HK-2 (cell line): ENCODE measurements at regions not wholly inside any gene's neighbourhood (a gene's known extent, or its start where the extent isn't known, plus 50 kb on each side); places are given as distances from the start of the nearest gene placed in this dataset.

ENCODE experiments used
- DNase-seq: peaks from one replicate; pipeline ENCODE4 v3.0.0-alpha.2; 2018; ENCODE audit not compliant: unreplicated experiment

DNA sequence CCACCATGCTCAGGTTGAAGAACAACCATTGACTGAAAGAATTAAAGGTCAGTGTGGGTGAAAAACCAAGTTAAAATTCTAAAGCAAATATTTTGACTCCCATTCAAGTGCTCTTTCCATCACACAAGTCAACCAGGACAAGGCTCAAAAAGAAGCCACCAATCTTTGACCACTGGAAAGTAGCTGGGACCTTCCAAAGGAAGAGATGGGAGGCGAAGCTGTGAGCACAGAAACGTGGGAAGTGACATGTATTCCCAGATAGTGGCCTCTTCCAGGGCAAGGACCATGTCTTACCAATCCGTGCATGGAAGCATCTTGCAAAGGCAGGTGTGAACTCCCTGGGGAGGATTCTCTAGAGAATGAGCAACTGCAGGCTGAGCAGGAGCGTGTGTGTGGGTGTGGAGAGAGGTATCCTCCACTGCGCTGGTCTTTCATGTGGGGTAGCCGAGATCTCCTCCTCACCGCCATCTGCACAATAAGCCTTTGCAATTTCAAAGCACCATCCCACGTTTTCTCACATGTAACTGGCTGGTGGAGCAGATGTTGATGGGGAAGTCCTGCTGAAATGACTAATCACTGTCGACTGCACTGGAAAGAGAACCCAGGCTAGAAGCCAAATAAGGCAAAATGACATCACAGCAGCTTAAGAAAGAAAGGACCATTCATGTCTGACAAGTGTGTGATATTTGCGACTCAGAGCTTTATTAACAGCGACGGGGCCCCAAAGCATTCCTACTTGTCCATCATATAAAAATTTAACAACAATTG lies 189.4 kb upstream of the RREB1 start:
- DNase-seq = no peak

GRCh38 chr6:6919173-6919572 lies 188.6 kb upstream of the RREB1 start:
- DNase-seq = no peak

GRCh38 chr6:6920114-6920986 lies 187.4 kb upstream of the RREB1 start:
- DNase-seq = no peak

DNA sequence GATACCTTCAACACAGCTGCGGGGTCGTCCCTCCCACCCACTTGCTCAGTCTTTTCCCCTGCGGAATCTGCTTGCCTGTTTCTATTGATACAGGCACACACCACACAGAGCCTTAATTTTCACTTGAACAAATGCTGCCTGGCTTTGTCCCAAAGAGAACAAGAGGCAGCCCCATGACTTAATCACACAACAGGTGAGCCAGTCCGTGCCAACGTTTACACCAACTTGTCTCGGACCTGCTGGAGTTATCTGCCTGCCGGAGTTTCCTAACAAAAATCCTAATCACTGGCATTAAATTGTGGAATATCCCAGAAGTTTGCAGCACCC lies 186.8 kb upstream of the RREB1 start:
- no peak for DNase-seq

GRCh38 chr6:6922166-6922565 lies 185.6 kb upstream of the RREB1 start:
- no peak for DNase-seq

DNA sequence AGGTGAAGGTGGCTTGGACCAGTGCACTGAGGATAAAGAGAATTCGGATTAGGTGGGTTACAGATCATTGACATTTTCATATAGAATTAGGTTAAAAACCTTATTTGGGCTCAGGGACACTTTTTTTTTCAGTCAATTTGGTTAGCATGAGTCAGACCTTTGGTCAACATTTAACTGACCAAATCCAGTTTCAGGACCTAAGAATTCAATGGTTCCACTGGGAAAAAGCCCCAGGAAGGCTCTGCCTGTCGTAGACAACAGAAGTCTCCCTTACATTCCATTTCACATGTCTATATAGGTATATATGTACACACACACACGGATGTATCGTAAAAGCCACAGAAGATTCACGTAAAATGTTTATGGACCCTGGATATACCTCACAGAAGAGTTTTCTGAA lies 184.2 kb upstream of the RREB1 start:
- DNase-seq = no peak

GRCh38 chr6:6924708-6925107 lies 183.1 kb upstream of the RREB1 start:
- no peak for DNase-seq

- DNase-seq = no peak
These were observed 182.2 kb upstream of the RREB1 start for GRCh38 chr6:6925391-6926164.

- no peak for DNase-seq
These were observed 180.9 kb upstream of the RREB1 start for GRCh38 chr6:6926856-6927255.

DNA sequence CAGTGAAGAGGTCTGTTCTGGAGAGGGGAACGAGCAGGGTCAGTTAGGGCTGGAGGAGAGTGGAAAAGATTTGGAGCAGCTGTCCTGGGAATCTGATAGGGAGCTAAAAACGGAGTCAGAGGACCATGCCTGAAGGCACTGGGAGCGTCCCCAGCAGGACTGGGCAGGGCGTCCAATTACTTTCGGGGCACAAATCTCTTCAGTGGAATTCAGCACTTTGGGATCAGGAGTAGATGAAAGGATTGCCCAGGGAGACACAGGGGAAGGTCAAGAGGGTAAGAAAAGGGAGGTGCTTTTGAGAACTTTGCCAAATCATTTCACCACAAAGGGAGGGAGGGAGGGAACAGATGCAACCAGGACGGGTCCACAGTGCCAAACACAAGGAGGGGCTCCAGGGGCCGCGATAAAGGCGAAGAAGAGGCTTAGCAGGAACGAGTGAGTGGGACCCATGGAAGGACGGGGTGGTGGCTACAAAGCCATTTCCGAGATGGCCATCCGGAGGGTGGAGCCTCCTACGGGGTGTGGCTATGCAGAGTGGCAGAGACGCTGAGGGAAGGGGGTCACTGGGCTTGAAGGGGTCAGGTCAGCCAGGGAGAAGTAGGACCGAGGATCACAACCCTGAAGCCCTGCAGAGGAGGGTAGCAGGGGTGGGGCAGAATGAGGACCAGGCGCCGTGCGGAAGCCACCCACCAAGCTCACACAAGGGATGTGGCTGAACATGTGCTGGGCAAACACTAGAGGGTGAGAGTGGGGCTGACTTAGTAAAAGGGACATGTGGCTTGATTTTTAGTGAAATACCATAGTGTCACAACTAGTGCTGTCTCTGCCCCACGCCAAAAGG lies 180.0 kb upstream of the RREB1 start:
- DNase-seq = no peak

DNA sequence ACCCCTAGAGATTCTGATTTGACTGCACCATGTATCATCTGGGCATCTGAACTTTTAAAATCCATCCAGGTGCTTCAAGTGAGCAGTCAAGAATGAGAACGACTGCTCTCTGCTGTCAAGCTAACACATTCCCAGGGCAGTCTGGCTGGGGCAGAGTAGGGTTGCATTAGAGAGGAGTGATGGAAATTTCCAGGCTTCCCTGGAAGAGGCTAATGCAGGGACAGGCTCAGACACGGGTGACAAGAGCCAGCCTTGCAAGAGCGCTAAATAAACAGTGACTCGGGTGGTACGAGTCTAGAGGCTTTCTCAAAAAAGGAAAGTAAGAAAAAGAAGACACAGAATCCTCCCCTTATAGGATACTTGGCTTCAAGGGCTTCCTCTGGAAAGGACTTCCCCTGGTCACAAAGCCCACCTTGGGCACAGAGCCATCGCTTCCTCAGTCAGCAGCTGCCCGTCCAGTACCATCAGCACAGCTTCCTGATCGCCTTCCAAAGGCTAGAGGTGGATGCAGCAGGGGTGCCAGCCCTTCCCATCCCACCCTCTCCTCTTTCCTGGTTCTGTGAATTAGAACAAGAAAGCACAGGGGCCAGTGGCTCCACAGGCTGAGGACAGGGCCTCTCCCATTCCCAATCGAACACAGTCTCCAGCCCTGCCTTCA lies 177.4 kb upstream of the RREB1 start:
- no peak for DNase-seq

- DNase-seq = no peak
These were observed 176.4 kb upstream of the RREB1 start for GRCh38 chr6:6931071-6932025.

DNA sequence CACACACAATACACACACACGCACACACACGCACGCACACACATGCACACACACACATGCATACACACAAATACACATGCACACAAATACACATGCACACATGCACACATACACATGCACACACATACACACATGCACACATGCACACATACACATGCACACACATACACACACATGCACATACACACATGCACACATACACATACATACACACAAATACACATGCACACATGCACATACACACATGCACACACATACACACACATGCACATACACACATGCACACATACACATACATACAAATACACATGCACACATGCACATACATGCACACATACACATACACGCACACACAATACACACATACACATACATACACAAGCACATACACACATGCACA lies 175.4 kb upstream of the RREB1 start:
- no peak for DNase-seq

GRCh38 chr6:6932968-6933367 lies 174.8 kb upstream of the RREB1 start:
- no peak for DNase-seq

DNA sequence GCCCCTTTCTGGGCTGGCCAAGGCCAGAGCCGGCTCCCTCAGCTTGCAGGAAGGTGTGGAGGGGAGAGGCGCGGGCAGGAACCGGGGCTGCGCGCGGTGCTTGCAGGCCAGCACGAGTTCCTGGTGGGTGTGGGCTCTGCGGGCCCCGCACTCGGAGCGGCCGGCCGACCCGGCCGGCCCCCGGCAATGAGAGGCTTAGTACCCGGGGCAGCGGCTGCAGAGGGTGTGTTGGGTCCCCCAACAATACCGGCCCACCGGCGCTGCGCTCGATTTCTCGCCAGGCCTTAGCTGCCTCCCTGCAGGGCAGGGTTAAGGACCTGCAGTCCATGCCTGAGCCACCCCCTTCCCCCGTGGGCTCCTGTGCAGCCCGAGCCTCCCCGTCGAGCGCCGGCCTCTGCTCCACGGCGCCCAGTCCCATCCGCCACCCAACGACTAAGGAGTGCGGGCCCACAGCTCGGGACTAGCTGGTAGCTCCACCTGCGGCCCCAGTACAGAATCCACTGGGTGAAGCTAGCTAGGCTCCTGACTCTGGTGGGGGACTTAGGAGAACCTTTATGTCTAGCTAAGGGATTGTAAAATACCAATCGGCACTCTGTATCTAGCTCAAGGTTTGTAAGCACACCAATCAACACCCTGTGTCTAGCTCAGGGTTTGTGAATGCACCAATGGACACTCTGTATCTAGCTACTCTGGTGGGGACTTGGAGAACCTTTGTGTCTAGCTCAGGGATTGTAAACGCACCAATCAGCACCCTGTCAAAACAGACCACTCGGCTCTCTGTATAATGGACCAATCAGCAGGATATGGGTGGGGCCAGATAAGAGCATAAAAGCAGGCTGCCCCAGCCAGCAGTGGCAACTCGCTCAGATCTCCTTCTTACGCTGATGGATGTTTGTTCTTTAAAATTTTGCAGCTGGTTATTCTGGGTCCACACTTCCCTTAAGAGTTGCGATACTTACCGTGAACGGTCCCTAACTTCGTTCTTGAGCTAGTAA lies 167.4 kb upstream of the RREB1 start:
- no peak for DNase-seq

DNA sequence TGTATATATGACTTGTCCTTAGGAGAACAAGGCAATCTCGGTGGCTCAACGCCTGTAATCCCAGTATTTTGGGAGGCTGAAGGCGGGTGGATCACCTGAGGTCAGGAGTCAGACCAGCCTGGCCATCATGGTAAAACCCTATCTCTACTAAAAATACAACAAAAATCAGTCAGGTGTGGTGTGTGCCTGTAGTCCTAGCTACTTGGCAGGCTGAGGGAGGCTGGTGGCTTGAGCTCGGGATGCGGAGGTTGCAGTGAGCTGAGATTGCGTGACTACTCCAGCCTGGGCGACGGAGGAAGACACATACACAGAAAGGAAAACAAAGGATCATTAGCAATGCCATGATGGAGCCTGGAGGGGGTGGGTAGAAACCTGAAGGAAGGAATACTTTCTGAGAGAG lies 166.6 kb upstream of the RREB1 start:
- no peak for DNase-seq

- no peak for DNase-seq
These were observed 165.7 kb upstream of the RREB1 start for GRCh38 chr6:6942091-6942490.

GRCh38 chr6:6942831-6943230 lies 164.9 kb upstream of the RREB1 start:
- no peak for DNase-seq

- no peak for DNase-seq
These were observed 164.3 kb upstream of the RREB1 start for GRCh38 chr6:6943421-6943820.
